K562 (cell line): ENCODE measurements at regions not wholly inside any gene's neighbourhood (a gene's known extent, or its start where the extent isn't known, plus 50 kb on each side); places are given as distances from the start of the nearest gene placed in this dataset.

Experiments used
- ATAC-seq: fragments of 200-7000 bp; cut with Tn5 transposase; 3 replicates; pipeline ENCODE4 v1.9.1; 2020; ENCODE audit warnings: moderate library complexity
- BruUV-seq: library from RNA; stranded (reverse); fragments of 400-500 nt; replicated peaks from 2 replicates; lab custom pipeline; 2021; lab: Mats Ljungman, UMichigan
- CTCF ChIA-PET: fragments of 300-600 bp; formaldehyde crosslinking; extraction: SDS; loops from one replicate; lab custom pipeline; 2021; ENCODE audit warnings: low intra/inter-chr PET ratio; lab: Yijun Ruan, JAX
- POLR2A ChIA-PET: fragments of 300-600, 350-650 bp; sonication (Branson Sonifier 250); formaldehyde crosslinking; extraction: SDS; loops from one replicate; lab custom pipeline; 2021; ENCODE audit warnings: antibody characterized with exemption, inconsistent platforms; lab: Yijun Ruan, JAX
- DNase-seq, 4 experiments: peaks; one replicate each; pipeline versions ENCODE4 v3.0.0 to v3.0.0-alpha.2; 2011 to 2018; ENCODE audit warnings: low spot score in 3 of 4, mixed read lengths in 3 of 4; ENCODE audit errors: extremely low read depth in 1 of 4
- FAIRE-seq: peaks from 2 replicates; lab custom pipeline; 2011; peaks lifted over from hg19 to GRCh38; lab: Jason Lieb, UNC
- H2AFZ ChIP-seq: 2 replicates; pipeline ENCODE4 v1.6.0; 2011; ENCODE audit warnings: low read depth, low read length, control low read depth, inconsistent platforms
- H3K27ac ChIP-seq: fragments of 200-600 bp; 3 replicates; pipeline ENCODE4 v1.8.0; 2011; ENCODE audit warnings: low read depth, mild to moderate bottlenecking, control low read depth, inconsistent platforms, low read length, moderate library complexity, mixed read lengths; ENCODE audit errors: extremely low read depth
- H3K27me3 ChIP-seq, 2 experiments: fragments of 300-600 bp in 1 of 2; 2 replicates in 1 of 2; 3 replicates in 1 of 2; pipeline versions ENCODE4 v1.6.0 to v1.8.0; 2011; ENCODE audit warnings: inconsistent platforms in 2 of 2, low read length in 2 of 2, mild to moderate bottlenecking in 1 of 2, mixed read lengths in 1 of 2, moderate library complexity in 1 of 2; ENCODE audit not compliant: control insufficient read depth in 2 of 2, insufficient read depth in 2 of 2
- H3K36me3 ChIP-seq: fragments of 300-600 bp; 3 replicates; pipeline ENCODE4 v1.8.0; 2011; ENCODE audit warnings: mild to moderate bottlenecking, low read length, inconsistent platforms; ENCODE audit not compliant: control insufficient read depth, insufficient read depth
- H3K4me1 ChIP-seq, 2 experiments: fragments of 200-600 bp in 1 of 2; replicated peaks in 1 of 2; 2 replicates in 1 of 2; 3 replicates in 1 of 2; pipeline versions ENCODE4 v1.5.1 to v1.8.0; 2011; ENCODE audit warnings: inconsistent platforms in 2 of 2, low read length in 2 of 2, mild to moderate bottlenecking in 1 of 2, mixed read lengths in 1 of 2, moderate library complexity in 1 of 2; ENCODE audit not compliant: control insufficient read depth in 2 of 2, insufficient read depth in 2 of 2
- H3K4me2 ChIP-seq: 2 replicates; pipeline ENCODE4 v1.6.1; 2011; ENCODE audit warnings: low read length, control low read depth, inconsistent platforms, mixed read lengths; ENCODE audit not compliant: insufficient read depth
- H3K4me3 ChIP-seq: fragments of 200-600 bp; sonication (generic), shearing (Covaris generic); 2 replicates; pipeline ENCODE4 v1.5.1; 2016; ENCODE audit warnings: control low read depth, inconsistent platforms
- H3K79me2 ChIP-seq: fragments of 200-600 bp; 3 replicates; pipeline ENCODE4 v1.8.0; 2011; ENCODE audit warnings: low read length, inconsistent platforms; ENCODE audit not compliant: control insufficient read depth, insufficient read depth
- H3K9ac ChIP-seq, 2 experiments: 2 replicates each; pipeline versions ENCODE4 v1.6.0 to v1.6.1; 2011; ENCODE audit warnings: low read depth in 2 of 2, low read length in 2 of 2, control low read depth in 1 of 2, inconsistent platforms in 1 of 2, mild to moderate bottlenecking in 1 of 2, mixed read lengths in 1 of 2; ENCODE audit not compliant: insufficient read depth in 1 of 2
- H3K9me1 ChIP-seq: one replicate; pipeline ENCODE4 v1.6.0; 2011; ENCODE audit warnings: inconsistent platforms, mild to moderate bottlenecking, low read length, moderate library complexity; ENCODE audit not compliant: control insufficient read depth, insufficient read depth
- H3K9me3 ChIP-seq: replicated peaks from 2 replicates; pipeline ENCODE4 v1.5.1; 2011; ENCODE audit warnings: low read depth, low read length, inconsistent platforms; ENCODE audit not compliant: control insufficient read depth, insufficient read depth
- H4K20me1 ChIP-seq: replicated peaks from 2 replicates; pipeline ENCODE4 v1.6.1; 2011; ENCODE audit warnings: low read length, inconsistent platforms, mixed read lengths; ENCODE audit not compliant: control insufficient read depth, insufficient read depth
- CBX2 ChIP-seq: fragments of 200-600 bp; sonication (generic); IDR thresholded peaks from one replicate; pipeline ENCODE4 v1.6.1; 2012; ENCODE audit warnings: mild to moderate bottlenecking, low read length, inconsistent platforms; ENCODE audit not compliant: insufficient read depth, poor library complexity, severe bottlenecking
- CHAMP1 ChIP-seq: fragments of 450-650 bp; IDR thresholded peaks from 2 replicates; pipeline ENCODE4 v1.6.1; 2016; ENCODE audit warnings: mild to moderate bottlenecking
- E2F4 ChIP-seq: sonication (generic); formaldehyde crosslinking; IDR thresholded peaks from 2 replicates; pipeline ENCODE4 v1.8.0; 2022; ENCODE audit warnings: mild to moderate bottlenecking, low read depth, missing genetic modification reagents
- ESRRB ChIP-seq: fragments of 250-450 bp; sonication (Bioruptor Pico); IDR thresholded peaks from 2 replicates; pipeline ENCODE4 v1.5.0; 2020; ENCODE audit warnings: mild to moderate bottlenecking, moderate library complexity, borderline replicate concordance
- JUNB ChIP-seq: fragments of 450-650 bp; formaldehyde crosslinking; conservative IDR thresholded peaks from 2 replicates; pipeline ENCODE4 v1.4.0; 2020; ENCODE audit warnings: mild to moderate bottlenecking
- MCM7 ChIP-seq, 2 experiments: fragments of 450-650 bp; IDR thresholded peaks; 2 replicates each; pipeline ENCODE4 v1.6.1; 2016 to 2018
- NUFIP1 ChIP-seq: fragments of 450-650 bp; IDR thresholded peaks from 2 replicates; pipeline ENCODE4 v1.6.1; 2018; ENCODE audit not compliant: partially characterized antibody
- PATZ1 ChIP-seq: fragments of 250-450 bp; sonication (Bioruptor Pico); IDR thresholded peaks from 2 replicates; pipeline ENCODE4 v1.5.0; 2020; ENCODE audit warnings: mild to moderate bottlenecking, borderline replicate concordance
- THRAP3 ChIP-seq: fragments of 450-650 bp; IDR thresholded peaks from 2 replicates; pipeline ENCODE4 v1.6.1; 2016; ENCODE audit warnings: mild to moderate bottlenecking, inconsistent platforms, borderline replicate concordance
- ZNF507 ChIP-seq: conservative IDR thresholded peaks from 2 replicates; pipeline ENCODE4 v1.6.1; 2017; ENCODE audit warnings: missing genetic modification characterization, missing compliant biosample characterization
- WGBS: fragments of 100-300 bp; shearing (Covaris generic); methylation state at CpG from one replicate; pipeline ENCODE4 v1.1.6; 2016; ENCODE audit warnings: low coverage, mixed read lengths; ENCODE audit not compliant: insufficient coverage; ENCODE audit errors: missing lambda C conversion rate; 5-methylcytosine and 5-hydroxymethylcytosine counted together
- in situ Hi-C: fragments of 300-500 bp; cut with MboI; formaldehyde crosslinking; loops from 4 replicates; pipeline ENCODE4 v1.15.0; 2018; ENCODE audit warnings: inconsistent platforms, mixed read lengths
- intact Hi-C: fragments of 100-400 bp; cut with micrococcal nuclease; formaldehyde crosslinking; loops from 2 replicates; pipeline ENCODE4 v1.14.2; 2022

GRCh38 chr13:111535523-111535811 lies 215.0 kb downstream of the TEX29 start:
- Histone ChIP-seq H2AFZ (no peak overlapping the region), H3K9me1 (no peaks in the 10 kb centered on the region), H3K79me2 (no peaks in the 10 kb centered on the region), H4K20me1 (no peaks in the 10 kb centered on the region), H3K4me3 (no peak overlapping the region), H3K4me1 (no peaks in the 10 kb centered on the region), H3K9me3 (no peaks in the 10 kb centered on the region), H3K36me3 (no peaks in the 10 kb centered on the region), H3K9ac (no peak overlapping the region), H3K27ac (no peak overlapping the region), H3K27me3 (peaks cover 0 to 43% of the 10 kb centered on the region in 2 experiments; a peak in 3 of 5 replicates), H3K4me2 (no peak overlapping the region)
- ATAC-seq (no peak), FAIRE-seq (no peak), DNase-seq (no peak)
- CTCF ChIA-PET: no interaction called here
- POLR2A ChIA-PET: no interaction called here
- no TSS peak for BruUV-seq
- WGBS: 5% methylated on average over 5 of the region's 5 CpGs
- in situ Hi-C loops: no loop called here
- intact Hi-C loops: no loop called here
- TF ChIP-seq PATZ1 (no peak), CBX2 (no peak), MCM7 (IDR thresholded peaks at IDR 0.05) (no peak), NUFIP1 (no peak), E2F4 (CRISPR knock-in tag) (no peak), CHAMP1 (no peak), ESRRB (CRISPR knock-in tag) (no peak), ZNF507 (tag) (no peak), THRAP3 (no peak), JUNB (CRISPR knock-in tag) (no peak)
